ENCODE measurements at regions not wholly inside any gene's neighbourhood (a gene's known extent, or its start where the extent isn't known, plus 50 kb on each side); places are given as distances from the start of the nearest gene placed in this dataset.

GRCh38 chr4:29521281-29521680, 1198.9 kb upstream of the PCDH7 start:
- CTCF ChIA-PET: no interaction called here
- H3K4me3 ChIP-seq (ENCODE audit: low read depth, low read length): no peak overlapping the region
- POLR2A ChIA-PET: no interaction called here
- TF ChIP-seq, protein P1, sequence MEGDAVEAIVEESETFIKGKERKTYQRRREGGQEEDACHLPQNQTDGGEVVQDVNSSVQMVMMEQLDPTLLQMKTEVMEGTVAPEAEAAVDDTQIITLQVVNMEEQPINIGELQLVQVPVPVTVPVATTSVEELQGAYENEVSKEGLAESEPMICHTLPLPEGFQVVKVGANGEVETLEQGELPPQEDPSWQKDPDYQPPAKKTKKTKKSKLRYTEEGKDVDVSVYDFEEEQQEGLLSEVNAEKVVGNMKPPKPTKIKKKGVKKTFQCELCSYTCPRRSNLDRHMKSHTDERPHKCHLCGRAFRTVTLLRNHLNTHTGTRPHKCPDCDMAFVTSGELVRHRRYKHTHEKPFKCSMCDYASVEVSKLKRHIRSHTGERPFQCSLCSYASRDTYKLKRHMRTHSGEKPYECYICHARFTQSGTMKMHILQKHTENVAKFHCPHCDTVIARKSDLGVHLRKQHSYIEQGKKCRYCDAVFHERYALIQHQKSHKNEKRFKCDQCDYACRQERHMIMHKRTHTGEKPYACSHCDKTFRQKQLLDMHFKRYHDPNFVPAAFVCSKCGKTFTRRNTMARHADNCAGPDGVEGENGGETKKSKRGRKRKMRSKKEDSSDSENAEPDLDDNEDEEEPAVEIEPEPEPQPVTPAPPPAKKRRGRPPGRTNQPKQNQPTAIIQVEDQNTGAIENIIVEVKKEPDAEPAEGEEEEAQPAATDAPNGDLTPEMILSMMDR (IDR thresholded peaks at IDR 0.05; ENCODE audit: insufficient read depth, low read length, missing control alignments): no peak
- no peak for DNase-seq (ENCODE audit: low read depth, low spot score)

- no peak overlapping the region for H3K4me3 ChIP-seq (ENCODE audit: low read depth, low read length)
- CTCF ChIA-PET: no interaction called here
- no peak for DNase-seq (ENCODE audit: low read depth, low spot score)
- TF ChIP-seq, protein P1 (IDR thresholded peaks at IDR 0.05; ENCODE audit: insufficient read depth, low read length, missing control alignments): no peak
- POLR2A ChIA-PET: no interaction called here
These were observed 1183.4 kb upstream of the PCDH7 start for GRCh38 chr4:29536745-29537144.

GRCh38 chr4:29538889-29539646, 1181.1 kb upstream of the PCDH7 start:
- TF ChIP-seq, protein P1 (IDR thresholded peaks at IDR 0.05; ENCODE audit: insufficient read depth, low read length, missing control alignments): no peak
- POLR2A ChIA-PET: no interaction called here
- no peak for DNase-seq (ENCODE audit: low read depth, low spot score)
- CTCF ChIA-PET: no interaction called here
- no peak overlapping the region for H3K4me3 ChIP-seq (ENCODE audit: low read depth, low read length)

- POLR2A ChIA-PET: no interaction called here
- TF ChIP-seq, protein P1 (IDR thresholded peaks at IDR 0.05; ENCODE audit: insufficient read depth, low read length, missing control alignments): no peak
- no peak for DNase-seq (ENCODE audit: low read depth, low spot score)
- CTCF ChIA-PET: no interaction called here
- H3K4me3 ChIP-seq (ENCODE audit: low read depth, low read length): no peak overlapping the region
These were observed 1179.6 kb upstream of the PCDH7 start for GRCh38 chr4:29540439-29541102.

DNA sequence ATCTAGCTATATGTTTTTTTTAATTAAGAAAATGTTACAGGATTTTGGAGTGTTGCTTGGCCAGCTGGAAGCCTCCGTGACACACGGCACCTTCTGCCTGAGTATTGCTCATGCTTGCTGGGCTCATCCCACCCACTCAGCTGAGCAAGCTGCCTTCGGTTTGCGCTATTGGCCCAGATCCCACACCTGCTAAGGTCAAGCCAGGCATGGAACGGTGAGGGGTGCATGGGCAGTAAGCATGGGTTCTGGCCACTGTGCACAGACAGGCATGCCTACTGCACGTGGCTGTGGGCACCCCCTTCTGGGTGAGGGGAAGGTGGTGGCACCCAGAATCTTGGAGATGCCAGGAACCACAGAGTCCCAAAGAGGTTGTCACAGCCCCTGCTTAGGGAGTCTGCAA, 1178.4 kb upstream of the PCDH7 start:
- no peak overlapping the region for H3K4me3 ChIP-seq (ENCODE audit: low read depth, low read length)
- DNase-seq (ENCODE audit: low read depth, low spot score): no peak
- TF ChIP-seq, protein P1 (IDR thresholded peaks at IDR 0.05; ENCODE audit: insufficient read depth, low read length, missing control alignments): no peak
- ChIA-PET CTCF (no interaction called here), POLR2A (no interaction called here)

GRCh38 chr4:29549342-29549741, 1170.8 kb upstream of the PCDH7 start:
- TF ChIP-seq, protein P1 (IDR thresholded peaks at IDR 0.05; ENCODE audit: insufficient read depth, low read length, missing control alignments): no peak
- POLR2A ChIA-PET: no interaction called here
- DNase-seq (ENCODE audit: low read depth, low spot score): no peak
- no peak overlapping the region for H3K4me3 ChIP-seq (ENCODE audit: low read depth, low read length)
- CTCF ChIA-PET: no interaction called here
